ENCODE measurements at regions not wholly inside any gene's neighbourhood (a gene's known extent, or its start where the extent isn't known, plus 50 kb on each side); places are given as distances from the start of the nearest gene placed in this dataset.

DNA sequence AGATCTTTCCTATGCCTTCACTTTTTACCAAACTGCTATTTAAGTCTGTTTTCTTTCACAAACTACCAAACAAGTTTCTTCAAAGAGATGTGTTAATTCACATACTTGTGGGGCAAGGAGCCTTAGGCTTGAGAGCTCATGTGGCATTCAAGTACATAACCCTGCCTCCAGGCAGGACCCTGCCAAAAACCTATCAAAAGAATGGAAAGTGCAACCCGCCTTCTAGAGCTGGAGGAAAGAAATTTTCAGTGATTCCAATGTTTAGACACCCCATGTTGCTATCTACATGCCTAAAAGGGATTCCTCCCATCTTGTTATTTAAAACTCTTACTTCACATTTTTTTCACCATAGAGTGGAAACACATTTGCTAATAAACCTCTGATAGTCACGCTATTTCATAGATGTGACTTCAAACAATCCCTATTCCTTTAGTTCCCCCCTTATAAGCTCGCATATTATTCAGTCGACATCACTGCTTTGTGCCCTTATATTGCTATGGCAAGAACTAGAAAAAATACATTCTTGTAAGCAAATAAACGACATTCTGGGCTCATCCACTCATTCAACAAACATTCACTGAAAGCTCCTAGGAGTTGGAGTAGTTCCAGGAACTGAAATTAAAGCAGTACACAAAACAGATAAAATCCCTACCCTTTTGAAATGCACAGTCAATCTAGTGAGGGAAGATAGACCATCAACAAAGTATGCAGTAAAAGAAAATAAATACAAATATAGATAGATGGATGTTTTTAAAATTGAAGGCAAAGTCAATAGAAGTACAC is 518.1 kb downstream of the ELAVL2 start:
- Mint-ChIP-seq H3K4me3 (no peak overlapping the region), H3K27ac (no peak overlapping the region), H3K36me3 (ENCODE audit: low read depth) (no peaks in the 10 kb centered on the region), H3K27me3 (ENCODE audit: low read depth) (no peaks in the 10 kb centered on the region), H3K4me1 (ENCODE audit: low read depth) (no peaks in the 10 kb centered on the region), H3K9me3 (ENCODE audit: insufficient read depth) (peaks cover 16% of the 10 kb centered on the region)
- no peak for DNase-seq
- CTCF ChIA-PET, result no interaction called here
- no peak for ATAC-seq
- POLR2A ChIA-PET, result no interaction called here

GRCh38 chr9:23309800-23310199 is 516.2 kb downstream of the ELAVL2 start:
- Mint-ChIP-seq H3K27me3 (ENCODE audit: low read depth) (no peaks in the 10 kb centered on the region), H3K9me3 (ENCODE audit: insufficient read depth) (peaks cover 12% of the 10 kb centered on the region), H3K4me3 (no peak overlapping the region), H3K27ac (no peak overlapping the region), H3K4me1 (ENCODE audit: low read depth) (no peaks in the 10 kb centered on the region), H3K36me3 (ENCODE audit: low read depth) (no peaks in the 10 kb centered on the region)
- DNase-seq (no peak), ATAC-seq (no peak)
- POLR2A ChIA-PET, result no interaction called here
- CTCF ChIA-PET, result no interaction called here

GRCh38 chr9:23314247-23314646 is 511.8 kb downstream of the ELAVL2 start:
- CTCF ChIA-PET, result no interaction called here
- Mint-ChIP-seq H3K27me3 (ENCODE audit: low read depth) (no peaks in the 10 kb centered on the region), H3K9me3 (ENCODE audit: insufficient read depth) (peaks cover 7% of the 10 kb centered on the region), H3K4me1 (ENCODE audit: low read depth) (no peaks in the 10 kb centered on the region), H3K4me3 (no peak overlapping the region), H3K36me3 (ENCODE audit: low read depth) (no peaks in the 10 kb centered on the region), H3K27ac (no peak overlapping the region)
- DNase-seq (no peak), ATAC-seq (no peak)
- POLR2A ChIA-PET, result no interaction called here

DNA sequence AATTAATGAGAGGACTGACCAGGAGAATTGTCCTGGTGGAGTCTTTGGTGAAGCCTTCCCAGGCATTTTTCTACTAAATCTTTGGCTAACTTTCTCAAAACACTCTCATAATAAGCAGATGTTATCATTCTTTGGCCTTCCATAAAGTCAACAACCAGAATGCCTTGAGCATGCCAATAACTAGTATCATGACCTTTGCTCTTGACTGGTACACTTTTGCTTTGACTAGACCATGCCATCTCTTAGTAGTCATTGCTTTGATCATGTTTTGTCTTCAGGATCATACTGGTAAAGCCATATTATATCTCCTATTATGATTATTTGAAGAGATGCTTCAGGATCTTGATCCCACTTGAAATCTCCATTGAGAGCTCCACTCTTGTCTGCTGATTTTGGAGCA is 506.9 kb downstream of the ELAVL2 start:
- DNase-seq (no peak), ATAC-seq (no peak)
- CTCF ChIA-PET, result no interaction called here
- POLR2A ChIA-PET, result no interaction called here
- H3K4me3 Mint-ChIP-seq, result no peak overlapping the region
- H3K36me3 Mint-ChIP-seq (ENCODE audit: low read depth), result no peaks in the 10 kb centered on the region
- no peaks in the 10 kb centered on the region for H3K27me3 Mint-ChIP-seq (ENCODE audit: low read depth)
- H3K27ac Mint-ChIP-seq, result no peak overlapping the region
- H3K4me1 Mint-ChIP-seq (ENCODE audit: low read depth), result no peaks in the 10 kb centered on the region
- H3K9me3 Mint-ChIP-seq (ENCODE audit: insufficient read depth), result peaks cover 11% of the 10 kb centered on the region

DNA sequence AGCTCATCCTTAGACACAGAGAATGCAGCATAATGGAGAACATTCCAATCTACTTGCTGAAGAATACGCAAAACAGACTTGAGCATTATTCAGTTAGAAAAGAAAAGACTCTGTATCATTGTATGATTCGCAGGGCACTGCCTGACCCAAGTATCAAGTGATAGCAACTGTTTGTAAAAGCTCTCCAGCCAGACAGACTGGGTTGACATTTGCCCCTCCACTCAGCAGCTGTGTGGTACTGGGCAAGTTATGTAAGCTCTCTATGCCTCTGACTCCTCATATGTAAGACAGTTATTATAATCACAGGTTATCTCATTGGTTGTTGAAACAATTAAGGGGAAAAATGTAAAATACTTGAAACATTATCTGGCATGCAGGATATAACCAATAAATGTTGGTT is 505.0 kb downstream of the ELAVL2 start:
- no peak for DNase-seq
- no peak for ATAC-seq
- no peak overlapping the region for H3K27ac Mint-ChIP-seq
- H3K9me3 Mint-ChIP-seq (ENCODE audit: insufficient read depth), result peaks cover 11% of the 10 kb centered on the region
- CTCF ChIA-PET, result no interaction called here
- POLR2A ChIA-PET, result no interaction called here
- H3K4me1 Mint-ChIP-seq (ENCODE audit: low read depth), result no peaks in the 10 kb centered on the region
- H3K27me3 Mint-ChIP-seq (ENCODE audit: low read depth), result no peaks in the 10 kb centered on the region
- no peaks in the 10 kb centered on the region for H3K36me3 Mint-ChIP-seq (ENCODE audit: low read depth)
- H3K4me3 Mint-ChIP-seq, result no peak overlapping the region

- Mint-ChIP-seq H3K36me3 (ENCODE audit: low read depth) (no peaks in the 10 kb centered on the region), H3K27ac (no peak overlapping the region), H3K9me3 (ENCODE audit: insufficient read depth) (peaks cover 15% of the 10 kb centered on the region), H3K4me3 (no peak overlapping the region), H3K27me3 (ENCODE audit: low read depth) (no peaks in the 10 kb centered on the region), H3K4me1 (ENCODE audit: low read depth) (no peaks in the 10 kb centered on the region)
- no peak for ATAC-seq
- POLR2A ChIA-PET, result no interaction called here
- DNase-seq, result no peak
- CTCF ChIA-PET, result no interaction called here
Measured at GRCh38 chr9:23322392-23322791, 503.6 kb downstream of the ELAVL2 start.

- no peaks in the 10 kb centered on the region for H3K27me3 Mint-ChIP-seq (ENCODE audit: low read depth)
- H3K9me3 Mint-ChIP-seq (ENCODE audit: insufficient read depth), result peaks cover 21% of the 10 kb centered on the region
- no peaks in the 10 kb centered on the region for H3K4me1 Mint-ChIP-seq (ENCODE audit: low read depth)
- ChIA-PET CTCF (no interaction called here), POLR2A (no interaction called here)
- H3K27ac Mint-ChIP-seq, result no peak overlapping the region
- ATAC-seq, result no peak
- no peaks in the 10 kb centered on the region for H3K36me3 Mint-ChIP-seq (ENCODE audit: low read depth)
- DNase-seq, result no peak
- no peak overlapping the region for H3K4me3 Mint-ChIP-seq
Measured at GRCh38 chr9:23324511-23324910, 501.5 kb downstream of the ELAVL2 start.

DNA sequence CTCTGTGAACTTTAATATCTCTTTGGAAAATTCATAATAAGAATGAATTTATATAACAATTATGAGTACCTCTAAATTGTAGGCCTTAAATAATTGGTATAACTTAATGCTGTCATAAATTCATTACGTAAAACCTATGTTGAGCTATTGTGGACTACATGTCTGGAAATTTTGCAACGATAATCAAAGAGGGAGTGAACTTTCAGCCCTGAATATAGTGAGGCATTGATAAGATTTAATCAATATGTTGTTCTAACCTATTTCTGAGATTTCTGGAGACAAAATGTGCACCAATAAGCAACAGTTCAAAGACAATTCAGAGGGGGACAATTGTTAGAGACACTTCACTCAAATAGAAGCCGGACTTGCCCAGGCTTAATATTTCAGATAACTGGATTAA is 499.4 kb downstream of the ELAVL2 start:
- no peak overlapping the region for H3K27ac Mint-ChIP-seq
- DNase-seq, result no peak
- no peaks in the 10 kb centered on the region for H3K36me3 Mint-ChIP-seq (ENCODE audit: low read depth)
- H3K9me3 Mint-ChIP-seq (ENCODE audit: insufficient read depth), result peaks cover 29% of the 10 kb centered on the region
- H3K27me3 Mint-ChIP-seq (ENCODE audit: low read depth), result no peaks in the 10 kb centered on the region
- no peak for ATAC-seq
- POLR2A ChIA-PET, result no interaction called here
- no peaks in the 10 kb centered on the region for H3K4me1 Mint-ChIP-seq (ENCODE audit: low read depth)
- no peak overlapping the region for H3K4me3 Mint-ChIP-seq
- CTCF ChIA-PET, result no interaction called here

DNA sequence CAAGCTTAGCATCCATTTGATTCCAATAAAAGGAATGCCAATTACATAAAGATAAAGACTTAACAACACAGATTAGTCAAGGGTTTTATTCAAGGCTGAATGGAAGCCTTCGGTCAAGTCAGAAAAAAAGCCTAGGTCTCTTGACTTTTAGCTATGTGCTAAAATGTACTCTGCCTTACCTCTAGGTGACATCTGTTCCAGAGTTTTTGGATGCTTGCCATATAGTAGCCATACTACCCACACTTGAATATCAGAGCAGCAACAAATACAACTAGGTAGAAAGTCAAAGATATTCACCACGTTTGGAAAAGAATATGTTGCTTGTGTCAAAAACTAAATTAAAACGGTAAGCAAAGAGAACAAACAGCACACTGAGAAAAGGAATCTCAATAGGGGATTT is 484.7 kb downstream of the ELAVL2 start:
- Mint-ChIP-seq H3K27me3 (ENCODE audit: low read depth) (no peaks in the 10 kb centered on the region), H3K4me1 (ENCODE audit: low read depth) (no peaks in the 10 kb centered on the region), H3K27ac (no peak overlapping the region), H3K4me3 (no peak overlapping the region), H3K9me3 (ENCODE audit: insufficient read depth) (peaks cover 7% of the 10 kb centered on the region), H3K36me3 (ENCODE audit: low read depth) (no peaks in the 10 kb centered on the region)
- ChIA-PET CTCF (no interaction called here), POLR2A (no interaction called here)
- no peak for DNase-seq
- no peak for ATAC-seq

GRCh38 chr9:23342291-23342690 is 483.7 kb downstream of the ELAVL2 start:
- Mint-ChIP-seq H3K27ac (no peak overlapping the region), H3K4me1 (ENCODE audit: low read depth) (no peaks in the 10 kb centered on the region), H3K36me3 (ENCODE audit: low read depth) (no peaks in the 10 kb centered on the region), H3K4me3 (no peak overlapping the region), H3K9me3 (ENCODE audit: insufficient read depth) (peaks cover 7% of the 10 kb centered on the region), H3K27me3 (ENCODE audit: low read depth) (no peaks in the 10 kb centered on the region)
- DNase-seq (no peak), ATAC-seq (no peak)
- ChIA-PET POLR2A (no interaction called here), CTCF (no interaction called here)

GRCh38 chr9:23343226-23343625 is 482.8 kb downstream of the ELAVL2 start:
- Mint-ChIP-seq H3K27ac (no peak overlapping the region), H3K36me3 (ENCODE audit: low read depth) (no peaks in the 10 kb centered on the region), H3K9me3 (ENCODE audit: insufficient read depth) (peaks cover 7% of the 10 kb centered on the region), H3K27me3 (ENCODE audit: low read depth) (no peaks in the 10 kb centered on the region), H3K4me3 (no peak overlapping the region), H3K4me1 (ENCODE audit: low read depth) (no peaks in the 10 kb centered on the region)
- ChIA-PET CTCF (no interaction called here), POLR2A (no interaction called here)
- DNase-seq (no peak), ATAC-seq (no peak)

DNA sequence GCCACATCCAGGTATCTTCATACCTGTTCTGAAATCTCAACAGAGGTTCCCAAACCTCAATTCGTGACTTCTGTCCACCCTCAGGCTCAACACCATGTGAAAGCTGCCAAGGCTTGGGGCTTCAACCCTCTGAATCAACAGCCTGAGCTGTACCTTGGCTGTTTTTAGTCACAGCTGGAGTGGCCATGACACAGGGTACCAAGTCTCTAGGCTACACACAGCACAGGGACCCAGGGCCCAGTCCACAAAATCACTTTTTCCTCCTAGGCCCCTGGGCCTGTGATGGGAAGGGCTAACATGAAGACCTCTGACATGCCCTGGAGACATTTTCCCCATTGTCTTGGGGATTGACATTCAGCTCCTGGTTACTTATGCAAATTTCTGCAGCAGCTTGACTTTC is 464.9 kb downstream of the ELAVL2 start:
- no peak overlapping the region for H3K4me3 Mint-ChIP-seq
- H3K4me1 Mint-ChIP-seq (ENCODE audit: low read depth), result no peaks in the 10 kb centered on the region
- ATAC-seq (no peak), DNase-seq (no peak)
- ChIA-PET CTCF (no interaction called here), POLR2A (no interaction called here)
- no peak overlapping the region for H3K27ac Mint-ChIP-seq
- no peaks in the 10 kb centered on the region for H3K27me3 Mint-ChIP-seq (ENCODE audit: low read depth)
- H3K9me3 Mint-ChIP-seq (ENCODE audit: insufficient read depth), result peaks cover 11% of the 10 kb centered on the region
- H3K36me3 Mint-ChIP-seq (ENCODE audit: low read depth), result no peaks in the 10 kb centered on the region

GRCh38 chr9:23372703-23373102 is 453.3 kb downstream of the ELAVL2 start:
- Mint-ChIP-seq H3K4me1 (ENCODE audit: low read depth) (no peaks in the 10 kb centered on the region), H3K9me3 (ENCODE audit: insufficient read depth) (peaks cover under 1% of the 10 kb centered on the region), H3K4me3 (no peak overlapping the region), H3K36me3 (ENCODE audit: low read depth) (no peaks in the 10 kb centered on the region), H3K27me3 (ENCODE audit: low read depth) (no peaks in the 10 kb centered on the region), H3K27ac (no peak overlapping the region)
- ATAC-seq, result no peak
- POLR2A ChIA-PET, result no interaction called here
- CTCF ChIA-PET, result no interaction called here
- DNase-seq, result no peak

All from activated CD8-positive, alpha-beta T cell treated with anti-CD3 and anti-CD28 coated beads, Interleukin-2, amount 10 ng/mL, durations not matched to agents 7 days and 5 days (primary cell).